Retinal pigment epithelial cell (primary cell): ENCODE measurements at regions not wholly inside any gene's neighbourhood (a gene's known extent, or its start where the extent isn't known, plus 50 kb on each side); places are given as distances from the start of the nearest gene placed in this dataset.

ENCODE experiments used
- DNase-seq: peaks from one replicate; pipeline ENCODE4 v3.0.0-alpha.2; 2010; ENCODE audit warnings: low read depth
- H3K4me3 ChIP-seq: 2 replicates; pipeline ENCODE4 v1.5.1; 2011; ENCODE audit warnings: mild to moderate bottlenecking, low read length, control low read depth, moderate library complexity
- TF ChIP-seq, protein P1 (sequence below): conservative IDR thresholded peaks from 2 replicates; pipeline ENCODE4 v1.5.1; 2011; ENCODE audit warnings: low read depth, low read length, control low read depth, inconsistent platforms

DNA sequence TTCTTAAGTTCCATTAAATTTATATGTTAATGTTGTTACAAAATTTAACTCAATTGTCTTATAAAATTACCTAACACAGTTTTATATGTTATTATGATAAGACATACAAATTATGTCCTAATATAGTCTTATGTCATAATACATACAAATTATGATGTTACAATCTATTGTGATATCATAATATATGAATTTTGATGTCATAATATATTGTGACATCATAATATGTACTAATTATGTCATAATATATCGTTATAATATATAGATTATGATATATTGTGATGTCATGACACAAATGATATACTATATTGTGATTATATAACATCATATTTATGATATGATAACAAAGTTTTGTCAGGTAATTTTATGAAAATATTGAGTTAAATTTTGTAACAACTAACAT is 1789.6 kb downstream of the TP53TG3F start:
- H3K4me3 ChIP-seq: no peak overlapping the region
- TF ChIP-seq, protein P1, sequence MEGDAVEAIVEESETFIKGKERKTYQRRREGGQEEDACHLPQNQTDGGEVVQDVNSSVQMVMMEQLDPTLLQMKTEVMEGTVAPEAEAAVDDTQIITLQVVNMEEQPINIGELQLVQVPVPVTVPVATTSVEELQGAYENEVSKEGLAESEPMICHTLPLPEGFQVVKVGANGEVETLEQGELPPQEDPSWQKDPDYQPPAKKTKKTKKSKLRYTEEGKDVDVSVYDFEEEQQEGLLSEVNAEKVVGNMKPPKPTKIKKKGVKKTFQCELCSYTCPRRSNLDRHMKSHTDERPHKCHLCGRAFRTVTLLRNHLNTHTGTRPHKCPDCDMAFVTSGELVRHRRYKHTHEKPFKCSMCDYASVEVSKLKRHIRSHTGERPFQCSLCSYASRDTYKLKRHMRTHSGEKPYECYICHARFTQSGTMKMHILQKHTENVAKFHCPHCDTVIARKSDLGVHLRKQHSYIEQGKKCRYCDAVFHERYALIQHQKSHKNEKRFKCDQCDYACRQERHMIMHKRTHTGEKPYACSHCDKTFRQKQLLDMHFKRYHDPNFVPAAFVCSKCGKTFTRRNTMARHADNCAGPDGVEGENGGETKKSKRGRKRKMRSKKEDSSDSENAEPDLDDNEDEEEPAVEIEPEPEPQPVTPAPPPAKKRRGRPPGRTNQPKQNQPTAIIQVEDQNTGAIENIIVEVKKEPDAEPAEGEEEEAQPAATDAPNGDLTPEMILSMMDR: no peak
- DNase-seq: no peak

DNA sequence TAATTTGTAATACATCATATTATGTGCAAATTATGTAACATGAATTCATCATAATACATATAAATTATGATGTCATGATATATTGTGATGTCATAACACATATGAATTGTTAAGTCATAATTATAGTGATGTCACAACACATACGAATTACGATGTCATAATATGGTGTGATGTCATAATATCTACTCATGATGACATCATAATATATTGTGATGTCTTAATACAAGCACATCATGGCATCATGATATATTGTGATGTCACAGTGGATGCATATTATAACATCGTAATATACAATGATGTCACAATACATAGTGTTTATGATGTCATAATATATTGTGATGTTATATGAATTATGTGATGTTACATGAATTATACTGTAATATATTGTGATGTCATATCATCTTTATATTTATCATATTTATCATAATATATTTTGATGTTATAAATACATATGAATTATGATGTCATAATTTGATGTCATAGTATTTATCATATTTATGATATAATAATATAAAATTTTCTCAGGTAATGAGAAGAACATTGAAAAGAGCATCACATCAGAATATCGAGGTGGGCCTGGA is 1793.0 kb downstream of the TP53TG3F start:
- DNase-seq: no peak
- no peak overlapping the region for H3K4me3 ChIP-seq
- TF ChIP-seq, protein P1: no peak

DNA sequence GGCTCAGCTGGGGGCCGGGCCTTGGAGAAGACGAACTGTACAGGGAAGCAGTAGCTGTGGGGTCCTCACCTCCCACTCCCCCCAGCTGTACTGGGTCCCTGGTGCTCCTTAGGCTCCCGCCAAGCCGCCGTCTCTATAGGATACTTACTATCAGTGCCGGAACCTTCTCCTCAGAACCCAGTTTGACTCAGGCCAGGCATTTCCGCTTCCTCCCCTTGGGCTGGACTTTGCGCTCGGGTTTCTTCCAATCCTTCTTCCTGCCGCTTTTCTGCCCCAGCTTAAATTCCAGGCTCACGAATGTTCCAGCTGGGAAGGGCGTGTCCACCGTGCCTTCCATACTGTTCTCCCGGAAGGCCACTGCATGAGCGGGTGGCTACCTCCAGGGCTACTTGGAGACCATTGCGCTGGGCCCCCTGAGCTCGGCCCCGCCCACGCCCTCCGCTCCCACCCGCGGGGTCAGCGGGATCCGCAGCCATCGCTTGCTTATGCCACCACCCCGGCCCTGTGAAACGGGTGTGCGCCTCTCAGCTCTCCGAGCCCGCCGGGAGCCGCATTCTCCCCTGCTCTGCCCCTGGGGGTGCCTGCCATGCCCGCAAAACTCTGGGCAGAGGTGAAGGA is 1795.9 kb downstream of the TP53TG3F start:
- DNase-seq: no peak
- TF ChIP-seq, protein P1: no peak
- no peak overlapping the region for H3K4me3 ChIP-seq

DNA sequence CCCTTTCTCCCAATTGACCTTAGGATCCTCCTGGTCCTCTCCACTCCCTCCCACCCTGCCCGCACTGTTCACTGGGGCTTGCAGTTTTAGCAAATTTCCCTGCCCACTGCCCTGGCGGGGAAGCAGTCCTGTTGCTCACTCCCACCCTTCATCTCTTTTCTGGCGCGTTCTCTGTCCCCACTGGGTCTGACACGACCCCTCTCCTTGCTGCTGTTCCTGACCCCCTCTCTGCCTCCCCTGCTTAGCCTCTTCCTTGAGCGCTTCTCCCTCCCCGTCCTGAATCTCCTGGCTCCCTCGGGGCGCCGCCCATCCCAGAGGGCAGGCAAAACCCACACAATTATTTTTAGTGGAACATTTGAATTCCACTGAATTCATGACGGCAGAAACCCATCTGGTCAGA is 1796.4 kb downstream of the TP53TG3F start:
- TF ChIP-seq, protein P1: no peak
- no peak for DNase-seq
- H3K4me3 ChIP-seq: no peak overlapping the region

DNA sequence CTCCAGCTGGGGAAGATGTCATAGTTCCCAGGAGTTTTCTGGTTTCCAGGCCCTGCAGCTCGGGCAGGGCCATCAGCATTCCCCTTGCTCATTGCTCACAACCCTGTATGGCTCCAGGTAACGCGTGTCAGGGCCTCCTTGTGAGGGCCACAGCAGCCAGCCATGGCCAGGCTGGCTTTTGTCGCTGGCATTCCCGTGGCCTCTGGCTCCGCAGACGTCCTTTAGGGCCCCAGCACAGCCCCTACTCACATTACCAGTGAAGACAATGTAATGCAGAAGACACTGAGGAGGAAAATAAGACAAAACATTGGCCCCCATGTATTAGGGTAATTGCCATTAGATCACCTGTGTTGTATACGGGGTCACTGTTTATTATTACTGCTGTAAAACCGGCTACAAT is 1799.0 kb downstream of the TP53TG3F start:
- no peak overlapping the region for H3K4me3 ChIP-seq
- TF ChIP-seq, protein P1: no peak
- DNase-seq: no peak

DNA sequence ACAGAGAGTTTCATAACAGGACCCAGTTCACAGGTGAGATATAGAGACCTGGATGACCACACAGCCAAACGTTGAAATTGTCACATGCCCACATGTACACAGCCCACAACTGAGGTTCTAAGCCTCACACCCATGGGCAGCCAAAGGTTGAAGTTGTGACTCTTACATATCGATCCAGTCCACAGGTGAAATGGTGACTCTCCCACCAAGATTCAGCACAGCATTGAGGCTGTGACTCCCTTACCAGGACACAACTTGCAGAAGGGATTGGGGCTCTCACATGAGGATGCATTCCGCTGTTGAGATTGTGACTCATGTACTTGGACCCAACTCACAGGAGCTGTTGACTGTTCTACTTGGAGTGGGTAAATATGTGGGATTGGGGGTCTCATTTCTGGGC is 1836.4 kb downstream of the TP53TG3F start:
- no peak for DNase-seq
- TF ChIP-seq, protein P1: no peak
- no peak overlapping the region for H3K4me3 ChIP-seq

DNA sequence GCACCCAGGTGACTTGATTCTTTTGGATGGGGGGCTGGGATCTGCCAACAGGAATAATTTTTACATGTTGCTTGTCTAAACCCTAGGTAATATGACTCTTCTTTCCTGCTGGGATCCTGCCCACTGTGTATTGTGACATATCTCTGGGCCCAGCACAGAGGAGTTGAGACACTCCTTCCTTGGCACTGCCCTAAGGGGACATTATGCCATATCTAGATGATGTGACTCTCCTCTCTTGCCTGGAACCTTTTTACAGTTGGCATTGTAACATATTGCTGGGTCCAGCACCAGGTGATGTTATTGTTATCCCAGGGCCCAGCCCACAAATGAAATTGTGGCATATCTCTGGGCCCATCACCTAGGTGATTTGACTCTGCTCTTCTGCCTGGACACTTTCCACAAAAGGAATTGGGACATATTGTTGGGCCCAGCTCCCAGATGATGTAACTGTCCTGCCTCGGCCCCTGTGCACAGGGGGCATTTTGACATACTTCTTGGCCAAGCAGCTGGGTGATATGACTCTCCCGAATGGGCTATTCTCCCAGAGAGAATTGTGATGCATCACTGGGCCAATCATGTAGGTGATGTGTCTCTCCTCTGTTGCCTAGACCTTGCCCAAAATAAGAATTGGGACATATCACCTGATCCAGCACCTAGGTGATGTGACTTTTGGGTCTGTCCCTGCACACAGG is 1837.7 kb downstream of the TP53TG3F start:
- H3K4me3 ChIP-seq: no peak overlapping the region
- TF ChIP-seq, protein P1: no peak
- no peak for DNase-seq
